Endothelial cell of umbilical vein (primary cell): ENCODE measurements at regions not wholly inside any gene's neighbourhood (a gene's known extent, or its start where the extent isn't known, plus 50 kb on each side); places are given as distances from the start of the nearest gene placed in this dataset.

Experiments
- BruUV-seq: library from RNA; stranded (reverse); fragments of 400-500 nt; replicated peaks from 2 replicates; lab custom pipeline; 2021; lab: Mats Ljungman, UMichigan
- CTCF ChIA-PET: fragments of 300-600, 350-600 bp; sonication (Branson Sonifier 250); formaldehyde crosslinking; loops from one replicate; lab custom pipeline; 2021; ENCODE audit warnings: antibody characterized with exemption, inconsistent platforms; lab: Charles Lee
- POLR2A ChIA-PET: fragments of 300-600, 350-600 bp; sonication (Branson Sonifier 250); formaldehyde crosslinking; loops from one replicate; lab custom pipeline; 2021; ENCODE audit warnings: antibody characterized with exemption, inconsistent platforms; lab: Charles Lee
- DNase-seq: peaks from one replicate; pipeline ENCODE4 v3.0.0-alpha.2; 2011; ENCODE audit warnings: low read depth, low spot score
- FAIRE-seq: peaks from 2 replicates; lab custom pipeline; 2011; peaks lifted over from hg19 to GRCh38; lab: Jason Lieb, UNC
- H2AFZ ChIP-seq: 2 replicates; pipeline ENCODE4 v1.6.0; 2012; ENCODE audit warnings: low read depth, low read length, control low read depth, inconsistent platforms
- H3K27ac ChIP-seq: 2 replicates; pipeline ENCODE4 v1.5.1; 2011; ENCODE audit warnings: low read depth, mild to moderate bottlenecking, control low read depth, low read length, moderate library complexity; ENCODE audit not compliant: insufficient read depth
- H3K27me3 ChIP-seq, 2 experiments: 2 replicates each; pipeline versions ENCODE4 v1.6.0 to v1.6.1; 2011; ENCODE audit warnings: low read length in 2 of 2, mixed read lengths in 1 of 2; ENCODE audit not compliant: control insufficient read depth in 2 of 2, insufficient read depth in 2 of 2
- H3K36me3 ChIP-seq, 2 experiments: 2 replicates in 1 of 2; 3 replicates in 1 of 2; pipeline ENCODE4 v1.5.1; 2011; ENCODE audit warnings: low read length in 2 of 2, mild to moderate bottlenecking in 1 of 2, moderate library complexity in 1 of 2; ENCODE audit not compliant: control insufficient read depth in 2 of 2, insufficient read depth in 2 of 2; ENCODE audit errors: extremely low read depth in 1 of 2
- H3K4me1 ChIP-seq: 3 replicates; pipeline ENCODE4 v1.5.1; 2011; ENCODE audit warnings: mild to moderate bottlenecking, low read length; ENCODE audit not compliant: control insufficient read depth, insufficient read depth; ENCODE audit errors: extremely low read depth
- H3K4me2 ChIP-seq: 2 replicates; pipeline ENCODE4 v1.6.1; 2011; ENCODE audit warnings: low read length, control low read depth, mixed read lengths; ENCODE audit not compliant: insufficient read depth
- H3K4me3 ChIP-seq, 3 experiments: fragments of 200-600 bp in 1 of 3; sonication (generic), shearing (Covaris generic) in 1 of 3; replicated peaks in 1 of 3; 2 replicates each; pipeline ENCODE4 v1.5.1; 2011 to 2016; ENCODE audit warnings: control low read depth in 3 of 3, low read length in 3 of 3, mild to moderate bottlenecking in 2 of 3, inconsistent platforms in 1 of 3, low read depth in 1 of 3, moderate library complexity in 1 of 3; ENCODE audit not compliant: insufficient read depth in 1 of 3
- H3K79me2 ChIP-seq: 2 replicates; pipeline ENCODE4 v1.6.0; 2012; ENCODE audit warnings: low read length, inconsistent platforms; ENCODE audit not compliant: control insufficient read depth, insufficient read depth
- H3K9ac ChIP-seq: replicated peaks from 2 replicates; pipeline ENCODE3; 2011; ENCODE audit warnings: low read length, control low read depth; ENCODE audit not compliant: insufficient read depth; ENCODE audit errors: extremely low read depth
- H3K9me1 ChIP-seq: replicated peaks from 3 replicates; pipeline ENCODE4 v1.6.0; 2011; ENCODE audit warnings: mild to moderate bottlenecking, low read length; ENCODE audit not compliant: control insufficient read depth, insufficient read depth; ENCODE audit errors: extremely low read depth
- H3K9me3 ChIP-seq: replicated peaks from 2 replicates; pipeline ENCODE4 v1.5.1; 2012; ENCODE audit warnings: low read length, inconsistent platforms; ENCODE audit not compliant: control insufficient read depth, insufficient read depth
- H4K20me1 ChIP-seq: replicated peaks from 2 replicates; pipeline ENCODE3; 2011; ENCODE audit warnings: mild to moderate bottlenecking, low read length; ENCODE audit not compliant: control insufficient read depth, insufficient read depth; ENCODE audit errors: extremely low read depth
- EZH2 ChIP-seq: IDR thresholded peaks from 2 replicates; pipeline ENCODE4 v1.6.1; 2012; ENCODE audit warnings: borderline replicate concordance, low read depth, mild to moderate bottlenecking, moderate library complexity, low read length, inconsistent platforms; ENCODE audit not compliant: severe bottlenecking
- FOS ChIP-seq: IDR thresholded peaks from 2 replicates; pipeline ENCODE4 v1.6.1; 2011; ENCODE audit warnings: mild to moderate bottlenecking, low read length, moderate library complexity, borderline replicate concordance; ENCODE audit not compliant: insufficient read depth
- GATA2 ChIP-seq: IDR thresholded peaks from 2 replicates; pipeline ENCODE4 v1.7.0; 2011; ENCODE audit warnings: low read depth, mild to moderate bottlenecking, moderate library complexity, mixed read lengths, low read length; ENCODE audit not compliant: insufficient read length, insufficient read depth
- JUN ChIP-seq: IDR thresholded peaks from 2 replicates; pipeline ENCODE4 v1.6.1; 2011; ENCODE audit warnings: borderline replicate concordance, low read depth; ENCODE audit not compliant: insufficient read length, insufficient read depth
- MYC ChIP-seq: IDR thresholded peaks from one replicate; pipeline ENCODE4 v1.6.1; 2011; ENCODE audit warnings: mild to moderate bottlenecking, low read depth, low read length
- POLR2A ChIP-seq: IDR thresholded peaks from 2 replicates; pipeline ENCODE4 v1.6.1; 2012; ENCODE audit warnings: low read depth, mild to moderate bottlenecking, control low read depth, low read length
- POLR2AphosphoS5 ChIP-seq: IDR thresholded peaks from 2 replicates; pipeline ENCODE4 v1.6.1; 2012; ENCODE audit warnings: low read depth, mild to moderate bottlenecking, control low read depth, low read length, moderate library complexity; ENCODE audit not compliant: insufficient read depth
- dilution Hi-C: fragments of 300-500 bp; cut with MboI; formaldehyde crosslinking; loops from one replicate; pipeline ENCODE4 v1.15.0; 2019; ENCODE audit warnings: low sequenced_read_pairs; ENCODE audit not compliant: extremely low pct_ligation_motif_present
- intact Hi-C: fragments of 100-400 bp; cut with micrococcal nuclease; formaldehyde crosslinking; loops from one replicate; pipeline ENCODE4 v1.10.0; 2022
- TF ChIP-seq, protein P1 (sequence below), 2 donors: IDR thresholded peaks; 1 replicate in 1 of 2; 2 replicates in 1 of 2; pipeline ENCODE4 v1.5.1; 2011; ENCODE audit warnings: low read length in 2 of 2, mild to moderate bottlenecking in 2 of 2, moderate library complexity in 2 of 2, control low read depth in 1 of 2, inconsistent platforms in 1 of 2, low read depth in 1 of 2; ENCODE audit not compliant: insufficient read depth in 1 of 2; ENCODE audit errors: extremely low read depth in 1 of 2
- TF ChIP-seq, protein P2 (sequence below): IDR thresholded peaks from 2 replicates; pipeline ENCODE4 v1.6.1; 2011; ENCODE audit not compliant: insufficient read depth, insufficient read length

DNA sequence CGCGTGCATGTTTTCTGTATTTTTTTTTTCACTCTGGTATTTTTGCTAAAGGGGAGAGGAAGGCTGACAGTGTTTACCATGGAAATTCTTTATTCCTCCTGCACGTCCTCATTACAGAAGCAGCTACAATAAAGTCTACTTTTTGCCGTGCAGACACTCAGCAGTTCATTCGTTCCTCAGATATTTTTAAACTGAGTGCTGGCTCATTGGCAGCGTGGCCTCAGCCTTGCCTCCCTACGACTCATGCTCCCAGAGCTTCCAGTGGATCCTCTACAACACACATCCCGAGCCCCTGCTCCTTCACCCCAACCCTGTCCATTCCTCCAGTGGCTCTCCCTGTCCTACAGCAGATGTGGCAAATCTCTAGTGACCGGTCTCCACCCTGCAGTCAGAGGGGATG is 239.2 kb upstream of the ZMIZ1 start:
- Histone ChIP-seq H3K79me2 (no peaks in the 10 kb centered on the region), H3K9ac (no peak overlapping the region), H3K36me3 (no peaks in the 10 kb centered on the region), H3K4me3 (no peak overlapping the region), H3K27ac (no peak overlapping the region), H3K4me1 (no peaks in the 10 kb centered on the region), H3K9me1 (no peaks in the 10 kb centered on the region), H3K4me2 (no peak overlapping the region), H4K20me1 (no peaks in the 10 kb centered on the region), H3K9me3 (no peaks in the 10 kb centered on the region), H3K27me3 (peaks cover 2 to 3% of the 10 kb centered on the region in 2 experiments), H2AFZ (no peak overlapping the region)
- TF ChIP-seq, protein P1, sequence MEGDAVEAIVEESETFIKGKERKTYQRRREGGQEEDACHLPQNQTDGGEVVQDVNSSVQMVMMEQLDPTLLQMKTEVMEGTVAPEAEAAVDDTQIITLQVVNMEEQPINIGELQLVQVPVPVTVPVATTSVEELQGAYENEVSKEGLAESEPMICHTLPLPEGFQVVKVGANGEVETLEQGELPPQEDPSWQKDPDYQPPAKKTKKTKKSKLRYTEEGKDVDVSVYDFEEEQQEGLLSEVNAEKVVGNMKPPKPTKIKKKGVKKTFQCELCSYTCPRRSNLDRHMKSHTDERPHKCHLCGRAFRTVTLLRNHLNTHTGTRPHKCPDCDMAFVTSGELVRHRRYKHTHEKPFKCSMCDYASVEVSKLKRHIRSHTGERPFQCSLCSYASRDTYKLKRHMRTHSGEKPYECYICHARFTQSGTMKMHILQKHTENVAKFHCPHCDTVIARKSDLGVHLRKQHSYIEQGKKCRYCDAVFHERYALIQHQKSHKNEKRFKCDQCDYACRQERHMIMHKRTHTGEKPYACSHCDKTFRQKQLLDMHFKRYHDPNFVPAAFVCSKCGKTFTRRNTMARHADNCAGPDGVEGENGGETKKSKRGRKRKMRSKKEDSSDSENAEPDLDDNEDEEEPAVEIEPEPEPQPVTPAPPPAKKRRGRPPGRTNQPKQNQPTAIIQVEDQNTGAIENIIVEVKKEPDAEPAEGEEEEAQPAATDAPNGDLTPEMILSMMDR (IDR thresholded peaks at IDR 0.05; ENCODE audit: extremely low read depth in 1 of 2, insufficient read depth in 1 of 2, low read depth in 1 of 2, low read length in 2 of 2), result no peak
- TF ChIP-seq POLR2AphosphoS5, result no peak
- TF ChIP-seq FOS, result no peak
- TF ChIP-seq JUN, result no peak
- no peak for TF ChIP-seq GATA2
- TF ChIP-seq EZH2, result no peak
- no peak for TF ChIP-seq MYC
- TF ChIP-seq, protein P2, sequence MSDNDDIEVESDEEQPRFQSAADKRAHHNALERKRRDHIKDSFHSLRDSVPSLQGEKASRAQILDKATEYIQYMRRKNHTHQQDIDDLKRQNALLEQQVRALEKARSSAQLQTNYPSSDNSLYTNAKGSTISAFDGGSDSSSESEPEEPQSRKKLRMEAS, result no peak
- TF ChIP-seq POLR2A, result no peak
- DNase-seq (no peak), FAIRE-seq (no peak)
- POLR2A ChIA-PET, result no interaction called here
- CTCF ChIA-PET, result no interaction called here
- intact Hi-C loops, result no loop called here
- no TSS peak for BruUV-seq
- dilution Hi-C loops, result no loop called here
